Breast epithelium (tissue), 4 donors: ENCODE measurements at regions not wholly inside any gene's neighbourhood (a gene's known extent, or its start where the extent isn't known, plus 50 kb on each side); places are given as distances from the start of the nearest gene placed in this dataset.

Experiments used
- DNase-seq, 2 donors: peaks; one replicate each; pipeline ENCODE4 v3.0.0-alpha.2; 2019; ENCODE audit warnings: low spot score in 2 of 2
- H3K27ac ChIP-seq, 2 donors: fragments of 200-600 bp; sonication (generic) in 1 of 2; one replicate each; pipeline ENCODE4 v1.5.1; 2016 to 2019; ENCODE audit warnings: mild to moderate bottlenecking in 1 of 2
- H3K27me3 ChIP-seq, 2 donors: fragments of 200-600 bp; sonication (generic) in 1 of 2; one replicate each; pipeline versions ENCODE4 v1.5.1 to v1.6.0; 2017 to 2019; ENCODE audit warnings: control low read depth in 1 of 2, mild to moderate bottlenecking in 1 of 2
- H3K36me3 ChIP-seq: fragments of 200-600 bp; one replicate; pipeline ENCODE4 v1.5.1; 2019
- H3K4me1 ChIP-seq, 2 donors: fragments of 200-600 bp; sonication (generic); one replicate each; pipeline ENCODE4 v1.5.1; 2016 to 2019; ENCODE audit warnings: control low read depth in 1 of 2
- H3K4me3 ChIP-seq, 3 donors: fragments of 200-600 bp; sonication (generic); 1 replicate in 2 of 3; 2 replicates in 1 of 3; pipeline ENCODE4 v1.5.1; 2016 to 2019; ENCODE audit warnings: mild to moderate bottlenecking in 3 of 3, moderate library complexity in 2 of 3
- H3K9me3 ChIP-seq, 2 donors: fragments of 200-600 bp; sonication (generic) in 1 of 2; one replicate each; pipeline ENCODE4 v1.5.1; 2016 to 2019; ENCODE audit warnings: control low read depth in 1 of 2
- CTCF ChIP-seq, 3 donors: fragments of 450-650 bp; IDR thresholded peaks; one replicate each; pipeline ENCODE4 v1.5.1; 2016 to 2017; ENCODE audit warnings: antibody characterized with exemption in 3 of 3, mild to moderate bottlenecking in 3 of 3, moderate library complexity in 3 of 3
- POLR2A ChIP-seq: fragments of 450-650 bp; IDR thresholded peaks from one replicate; pipeline ENCODE4 v1.6.1; 2016; ENCODE audit warnings: antibody characterized with exemption, mild to moderate bottlenecking, moderate library complexity
- POLR2AphosphoS5 ChIP-seq, 3 donors: sonication (generic); formaldehyde crosslinking; IDR thresholded peaks; one replicate each; pipeline ENCODE4 v1.6.1; 2017; ENCODE audit warnings: antibody characterized with exemption in 3 of 3
- intact Hi-C: fragments of 100-400 bp; cut with DNase I; formaldehyde crosslinking; loops from one replicate; pipeline ENCODE4 v1.15.1; 2023; ENCODE audit warnings: low total_unique reads

DNA sequence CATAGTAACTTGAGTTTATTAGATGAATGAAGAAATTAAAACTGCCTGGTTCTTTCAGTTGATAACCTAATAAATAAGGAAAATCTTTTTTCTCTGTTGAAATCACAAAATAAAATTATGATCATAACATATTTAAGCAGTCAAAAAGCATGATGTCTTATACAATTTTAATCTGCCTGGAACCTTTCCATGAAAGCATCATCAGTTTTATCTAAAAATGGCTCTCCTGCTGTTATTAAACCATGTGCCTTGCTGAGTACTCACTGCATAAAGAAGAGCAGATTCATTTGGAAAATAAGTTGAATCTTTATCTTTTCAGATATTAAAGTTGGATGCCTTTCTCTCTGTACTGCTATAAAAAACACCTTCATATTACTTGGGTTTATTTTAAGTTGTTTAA, 148.8 kb downstream of the SLC24A2 start:
- Histone ChIP-seq H3K4me1 (no peaks in the 10 kb centered on the region), H3K27ac (no peak overlapping the region), H3K27me3 (no peaks in the 10 kb centered on the region), H3K4me3 (no peak overlapping the region), H3K9me3 (no peaks in the 10 kb centered on the region), H3K36me3 (no peaks in the 10 kb centered on the region)
- TF ChIP-seq POLR2AphosphoS5 (IDR thresholded peaks at IDR 0.05) (no peak), CTCF (IDR thresholded peaks at IDR 0.05) (no peak), POLR2A (no peak)
- intact Hi-C loops = no loop called here
- DNase-seq = no peak

GRCh38 chr9:19637084-19637483, 151.8 kb downstream of the SLC24A2 start:
- DNase-seq = no peak
- H3K27me3 ChIP-seq = no peaks in the 10 kb centered on the region
- H3K9me3 ChIP-seq = no peaks in the 10 kb centered on the region
- no peak overlapping the region for H3K4me3 ChIP-seq
- H3K4me1 ChIP-seq = no peaks in the 10 kb centered on the region
- no peak overlapping the region for H3K27ac ChIP-seq
- no peaks in the 10 kb centered on the region for H3K36me3 ChIP-seq
- intact Hi-C loops = no loop called here
- TF ChIP-seq POLR2AphosphoS5 (IDR thresholded peaks at IDR 0.05) (no peak), POLR2A (no peak), CTCF (IDR thresholded peaks at IDR 0.05) (no peak)

DNA sequence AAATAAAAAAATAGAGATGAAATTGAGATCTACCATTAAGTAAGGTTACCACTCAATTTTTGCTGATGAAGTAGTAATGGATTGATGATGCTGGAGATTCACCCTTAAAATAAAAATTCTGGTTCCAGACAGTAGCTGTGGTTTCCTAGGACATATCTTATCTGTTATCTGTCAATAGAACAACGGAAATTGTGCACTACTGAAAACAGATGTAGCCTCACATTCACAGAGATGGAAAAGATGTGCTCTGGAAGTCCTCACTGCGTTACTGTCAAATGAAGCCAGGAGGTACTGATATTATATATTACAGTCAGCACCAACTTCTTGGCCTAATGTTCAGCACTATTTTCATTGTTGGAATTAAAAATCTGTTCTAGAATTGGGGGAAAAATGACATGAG, 154.0 kb downstream of the SLC24A2 start:
- H3K4me1 ChIP-seq = no peaks in the 10 kb centered on the region
- no peak overlapping the region for H3K27ac ChIP-seq
- intact Hi-C loops = no loop called here
- H3K4me3 ChIP-seq = no peak overlapping the region
- DNase-seq = no peak
- H3K36me3 ChIP-seq = no peaks in the 10 kb centered on the region
- H3K9me3 ChIP-seq = no peaks in the 10 kb centered on the region
- TF ChIP-seq POLR2A (no peak), POLR2AphosphoS5 (IDR thresholded peaks at IDR 0.05) (no peak), CTCF (IDR thresholded peaks at IDR 0.05) (no peak)
- H3K27me3 ChIP-seq = no peaks in the 10 kb centered on the region

DNA sequence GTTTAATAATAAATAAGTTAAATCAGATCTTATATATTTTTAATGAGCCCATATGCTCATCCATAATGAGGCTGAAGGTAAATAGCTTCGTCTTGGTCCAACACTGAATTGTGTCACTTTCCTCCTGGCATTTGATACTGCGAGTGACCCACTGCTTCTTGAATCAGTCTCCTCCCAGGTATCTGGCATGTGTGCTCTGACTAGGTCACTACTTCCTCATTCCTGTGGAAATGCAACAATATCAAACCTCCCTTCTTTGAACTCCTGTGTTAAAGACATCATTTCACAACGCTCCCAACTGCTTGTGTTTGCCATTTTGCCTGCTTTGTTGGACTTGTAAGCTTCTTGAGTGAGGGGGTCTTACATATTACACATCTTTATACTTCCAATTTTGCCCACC, 157.7 kb downstream of the SLC24A2 start:
- H3K9me3 ChIP-seq = no peaks in the 10 kb centered on the region
- TF ChIP-seq POLR2A (no peak), POLR2AphosphoS5 (IDR thresholded peaks at IDR 0.05) (no peak), CTCF (IDR thresholded peaks at IDR 0.05) (no peak)
- H3K27me3 ChIP-seq = no peaks in the 10 kb centered on the region
- no peak overlapping the region for H3K27ac ChIP-seq
- no peak overlapping the region for H3K4me3 ChIP-seq
- no peaks in the 10 kb centered on the region for H3K36me3 ChIP-seq
- DNase-seq = no peak
- no peaks in the 10 kb centered on the region for H3K4me1 ChIP-seq
- intact Hi-C loops = no loop called here

DNA sequence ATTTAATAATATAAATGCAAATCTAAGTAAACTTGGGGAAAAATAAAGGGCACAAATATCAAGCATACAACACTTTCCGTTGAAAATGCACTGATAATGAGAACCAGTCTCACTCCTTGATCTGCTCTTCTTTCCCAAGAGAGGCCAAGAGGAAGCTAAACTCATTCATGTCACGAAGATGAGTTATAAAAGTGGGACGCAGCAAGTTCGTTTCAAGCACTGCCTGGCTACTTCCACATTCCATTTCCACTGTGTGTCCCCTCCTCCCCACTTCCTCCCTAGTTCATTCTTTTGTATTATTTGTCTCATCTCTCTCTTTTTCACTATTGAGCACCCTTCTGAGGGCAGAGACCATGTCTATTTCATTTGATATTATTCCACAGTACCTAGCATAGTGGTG, 158.1 kb downstream of the SLC24A2 start:
- no peak for DNase-seq

More for the DNA sequence above, 158.1 kb downstream of the SLC24A2 start:
- Histone ChIP-seq H3K27ac (no peak overlapping the region), H3K36me3 (no peaks in the 10 kb centered on the region), H3K9me3 (no peaks in the 10 kb centered on the region), H3K4me3 (no peak overlapping the region), H3K27me3 (no peaks in the 10 kb centered on the region), H3K4me1 (no peaks in the 10 kb centered on the region)
- TF ChIP-seq POLR2A (no peak), POLR2AphosphoS5 (IDR thresholded peaks at IDR 0.05) (no peak), CTCF (IDR thresholded peaks at IDR 0.05) (no peak)
- intact Hi-C loops = no loop called here
